ENCODE measurements at regions not wholly inside any gene's neighbourhood (a gene's known extent, or its start where the extent isn't known, plus 50 kb on each side); places are given as distances from the start of the nearest gene placed in this dataset.

DNA sequence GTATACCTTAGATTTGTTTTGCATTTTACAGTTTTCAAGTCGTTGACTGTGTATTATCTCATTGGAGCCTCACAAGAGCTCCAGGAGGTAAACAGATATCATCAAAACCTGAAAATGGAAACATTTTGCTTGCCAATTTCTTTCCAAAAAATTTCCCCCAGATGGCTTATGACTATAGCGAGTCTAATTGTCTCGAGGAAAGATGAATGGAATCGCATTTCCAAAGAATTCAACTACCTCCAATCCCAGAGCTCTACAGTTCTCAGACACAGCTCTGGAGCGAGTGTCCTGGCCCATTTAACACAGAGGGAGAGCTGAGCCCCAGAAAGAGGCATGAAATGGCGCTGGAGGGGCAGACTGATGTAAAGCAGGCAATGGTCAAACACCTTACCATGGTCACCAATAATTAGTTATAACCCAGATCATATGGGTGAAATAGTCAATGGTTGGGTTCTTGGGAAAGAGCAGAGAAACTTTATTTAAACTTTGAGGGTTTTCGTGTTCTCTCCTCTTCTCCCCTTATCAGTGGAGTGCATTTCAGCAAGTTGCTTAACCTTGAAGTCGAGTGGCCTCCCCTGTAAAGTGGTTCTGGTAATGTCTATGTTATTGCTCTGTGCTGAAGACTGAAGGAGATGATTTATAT, 168.2 kb downstream of the ZDHHC21 start (continued):
- peak; percentile 41; the same call in 1 of the 2 replicates for TF ChIP-seq SMARCA4 (IDR thresholded peaks at IDR 0.05)
- TF ChIP-seq DPF2 (IDR thresholded peaks at IDR 0.05): peak; percentile 51; the same call in 1 of the 2 replicates
- TF ChIP-seq, protein P1, sequence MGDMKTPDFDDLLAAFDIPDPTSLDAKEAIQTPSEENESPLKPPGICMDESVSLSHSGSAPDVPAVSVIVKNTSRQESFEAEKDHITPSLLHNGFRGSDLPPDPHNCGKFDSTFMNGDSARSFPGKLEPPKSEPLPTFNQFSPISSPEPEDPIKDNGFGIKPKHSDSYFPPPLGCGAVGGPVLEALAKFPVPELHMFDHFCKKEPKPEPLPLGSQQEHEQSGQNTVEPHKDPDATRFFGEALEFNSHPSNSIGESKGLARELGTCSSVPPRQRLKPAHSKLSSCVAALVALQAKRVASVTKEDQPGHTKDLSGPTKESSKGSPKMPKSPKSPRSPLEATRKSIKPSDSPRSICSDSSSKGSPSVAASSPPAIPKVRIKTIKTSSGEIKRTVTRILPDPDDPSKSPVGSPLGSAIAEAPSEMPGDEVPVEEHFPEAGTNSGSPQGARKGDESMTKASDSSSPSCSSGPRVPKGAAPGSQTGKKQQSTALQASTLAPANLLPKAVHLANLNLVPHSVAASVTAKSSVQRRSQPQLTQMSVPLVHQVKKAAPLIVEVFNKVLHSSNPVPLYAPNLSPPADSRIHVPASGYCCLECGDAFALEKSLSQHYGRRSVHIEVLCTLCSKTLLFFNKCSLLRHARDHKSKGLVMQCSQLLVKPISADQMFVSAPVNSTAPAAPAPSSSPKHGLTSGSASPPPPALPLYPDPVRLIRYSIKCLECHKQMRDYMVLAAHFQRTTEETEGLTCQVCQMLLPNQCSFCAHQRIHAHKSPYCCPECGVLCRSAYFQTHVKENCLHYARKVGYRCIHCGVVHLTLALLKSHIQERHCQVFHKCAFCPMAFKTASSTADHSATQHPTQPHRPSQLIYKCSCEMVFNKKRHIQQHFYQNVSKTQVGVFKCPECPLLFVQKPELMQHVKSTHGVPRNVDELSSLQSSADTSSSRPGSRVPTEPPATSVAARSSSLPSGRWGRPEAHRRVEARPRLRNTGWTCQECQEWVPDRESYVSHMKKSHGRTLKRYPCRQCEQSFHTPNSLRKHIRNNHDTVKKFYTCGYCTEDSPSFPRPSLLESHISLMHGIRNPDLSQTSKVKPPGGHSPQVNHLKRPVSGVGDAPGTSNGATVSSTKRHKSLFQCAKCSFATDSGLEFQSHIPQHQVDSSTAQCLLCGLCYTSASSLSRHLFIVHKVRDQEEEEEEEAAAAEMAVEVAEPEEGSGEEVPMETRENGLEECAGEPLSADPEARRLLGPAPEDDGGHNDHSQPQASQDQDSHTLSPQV (IDR thresholded peaks at IDR 0.05): peak; percentile 66
- TF ChIP-seq, protein P2, sequence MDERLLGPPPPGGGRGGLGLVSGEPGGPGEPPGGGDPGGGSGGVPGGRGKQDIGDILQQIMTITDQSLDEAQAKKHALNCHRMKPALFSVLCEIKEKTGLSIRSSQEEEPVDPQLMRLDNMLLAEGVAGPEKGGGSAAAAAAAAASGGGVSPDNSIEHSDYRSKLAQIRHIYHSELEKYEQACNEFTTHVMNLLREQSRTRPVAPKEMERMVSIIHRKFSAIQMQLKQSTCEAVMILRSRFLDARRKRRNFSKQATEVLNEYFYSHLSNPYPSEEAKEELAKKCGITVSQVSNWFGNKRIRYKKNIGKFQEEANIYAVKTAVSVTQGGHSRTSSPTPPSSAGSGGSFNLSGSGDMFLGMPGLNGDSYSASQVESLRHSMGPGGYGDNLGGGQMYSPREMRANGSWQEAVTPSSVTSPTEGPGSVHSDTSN (CRISPR knock-in tag; IDR thresholded peaks at IDR 0.05; ENCODE audit: low read depth): no peak
- TF ChIP-seq, protein P2 (tag; conservative IDR thresholded peaks at IDR 0.05; ENCODE audit: low read depth): peak; percentile 23; the same call in 1 of the 2 replicates
- TF ChIP-seq KAT8 (IDR thresholded peaks at IDR 0.05; ENCODE audit: low read depth): peak; percentile 68; the same call in 1 of the 2 replicates
- peak; percentile 25; the same call in 1 of the 2 replicates for TF ChIP-seq CEBPG (CRISPR knock-in tag; IDR thresholded peaks at IDR 0.05)
- TF ChIP-seq CEBPG (tag; conservative IDR thresholded peaks at IDR 0.05 in 1 of 2, IDR thresholded peaks at IDR 0.05 in 1 of 2): peak; percentile 70 to 87; a peak in 3 of 4 replicates
- no peak for TF ChIP-seq ZNF778 (CRISPR knock-in tag; IDR thresholded peaks at IDR 0.05)
- TF ChIP-seq CBFA2T3 (IDR thresholded peaks at IDR 0.05): peak; percentile 27; the same call in 1 of the 2 replicates
- peak; percentile 39 for TF ChIP-seq MEIS2 (IDR thresholded peaks at IDR 0.05; ENCODE audit: partially characterized antibody)
- TF ChIP-seq ZBTB40 (IDR thresholded peaks at IDR 0.05): peak; percentile 90
- no peak for TF ChIP-seq ZBTB40 (CRISPR knock-in tag; IDR thresholded peaks at IDR 0.05)

Measured in K562 (cell line).